Neural cell (in vitro differentiated cells): ENCODE measurements at regions not wholly inside any gene's neighbourhood (a gene's known extent, or its start where the extent isn't known, plus 50 kb on each side); places are given as distances from the start of the nearest gene placed in this dataset.

Source experiments
- H2AFZ ChIP-seq: fragments of 200-600, 300-800 bp; sonication (generic), shearing (Covaris generic); 2 replicates; pipeline ENCODE4 v1.6.0; 2014; ENCODE audit warnings: low read depth, mild to moderate bottlenecking, antibody characterized with exemption, low read length, moderate library complexity
- H3F3A ChIP-seq: fragments of 200-600 bp; shearing (Covaris generic); 2 replicates; pipeline ENCODE4 v1.6.1; 2016; ENCODE audit warnings: mild to moderate bottlenecking, moderate library complexity, mixed read lengths, antibody characterized with exemption, low read length; ENCODE audit not compliant: insufficient read depth, poor library complexity, severe bottlenecking
- H3K27ac ChIP-seq: fragments of 200-600, 300-800 bp; sonication (generic), shearing (Covaris generic); 2 replicates; pipeline ENCODE4 v1.5.1; 2014; ENCODE audit warnings: mild to moderate bottlenecking, low read length, moderate library complexity
- H3K27me3 ChIP-seq: fragments of 300-800, 200-600 bp; sonication (generic), shearing (Covaris generic); 2 replicates; pipeline ENCODE4 v1.6.0; 2014; ENCODE audit warnings: mild to moderate bottlenecking, low read depth, low read length, moderate library complexity; ENCODE audit not compliant: insufficient read depth
- H3K36me3 ChIP-seq: fragments of 300-800, 200-600 bp; sonication (generic), shearing (Covaris generic); 2 replicates; pipeline ENCODE4 v1.5.1; 2014; ENCODE audit warnings: mild to moderate bottlenecking, antibody characterized with exemption, low read length, moderate library complexity; ENCODE audit not compliant: insufficient read depth
- H3K4me2 ChIP-seq: fragments of 300-800, 200-600 bp; sonication (generic), shearing (Covaris generic); 2 replicates; pipeline ENCODE4 v1.6.0; 2014; ENCODE audit warnings: mild to moderate bottlenecking, low read length
- H3K4me3 ChIP-seq: fragments of 300-800, 200-600 bp; sonication (generic), shearing (Covaris generic); 2 replicates; pipeline ENCODE4 v1.5.1; 2014; ENCODE audit warnings: mild to moderate bottlenecking, low read length, moderate library complexity
- H3K79me2 ChIP-seq: fragments of 200-600 bp; shearing (Covaris generic); replicated peaks from 2 replicates; pipeline ENCODE4 v1.6.0; 2014; ENCODE audit warnings: mild to moderate bottlenecking, low read length, moderate library complexity; ENCODE audit not compliant: insufficient read depth
- H3K9ac ChIP-seq: fragments of 300-800, 200-600 bp; sonication (generic), shearing (Covaris generic); 2 replicates; pipeline ENCODE4 v1.6.1; 2016; ENCODE audit warnings: mild to moderate bottlenecking, low read length, mixed read lengths
- H3K9me2 ChIP-seq: fragments of 200-600 bp; shearing (Covaris generic); 2 replicates; pipeline ENCODE4 v1.6.1; 2016; ENCODE audit warnings: mild to moderate bottlenecking, low read length, mixed read lengths; ENCODE audit not compliant: insufficient read depth
- H3K9me3 ChIP-seq: fragments of 200-600, 300-800 bp; sonication (generic), shearing (Covaris generic); 2 replicates; pipeline ENCODE4 v1.6.1; 2016; ENCODE audit warnings: mild to moderate bottlenecking, mixed run types, low read length, moderate library complexity, mixed read lengths
- H4K20me1 ChIP-seq: fragments of 200-600 bp; shearing (Covaris generic); 2 replicates; pipeline ENCODE4 v1.6.1; 2016; ENCODE audit warnings: mild to moderate bottlenecking, mixed run types; ENCODE audit not compliant: insufficient read depth
- EP300 ChIP-seq: fragments of 450-650 bp; conservative IDR thresholded peaks from 2 replicates; pipeline ENCODE4 v1.6.1; 2014; ENCODE audit warnings: antibody characterized with exemption, mild to moderate bottlenecking, moderate library complexity; ENCODE audit not compliant: poor library complexity, severe bottlenecking
- EZH2 ChIP-seq: fragments of 200-600, 300-800 bp; shearing (Covaris generic), sonication (generic); IDR thresholded peaks from 2 replicates; pipeline ENCODE4 v1.6.1; 2014; ENCODE audit warnings: antibody characterized with exemption, low read length, borderline replicate concordance, mild to moderate bottlenecking; ENCODE audit not compliant: insufficient read depth, poor library complexity, severe bottlenecking
- MXI1 ChIP-seq: fragments of 450-650 bp; conservative IDR thresholded peaks from 2 replicates; pipeline ENCODE4 v1.6.1; 2014; ENCODE audit warnings: antibody characterized with exemption, mild to moderate bottlenecking; ENCODE audit not compliant: poor library complexity, severe bottlenecking
- POLR2AphosphoS5 ChIP-seq: IDR thresholded peaks from 2 replicates; pipeline ENCODE4 v1.6.1; 2012
- RAD21 ChIP-seq: fragments of 450-650 bp; conservative IDR thresholded peaks from 2 replicates; pipeline ENCODE4 v1.6.1; 2014; ENCODE audit warnings: antibody characterized with exemption, mild to moderate bottlenecking, moderate library complexity
- SMC3 ChIP-seq: fragments of 450-650 bp; conservative IDR thresholded peaks from 2 replicates; pipeline ENCODE4 v1.6.1; 2014; ENCODE audit warnings: antibody characterized with exemption, mild to moderate bottlenecking, moderate library complexity; ENCODE audit not compliant: poor library complexity
- TAF1 ChIP-seq: IDR thresholded peaks from 2 replicates; pipeline ENCODE4 v1.6.1; 2012; ENCODE audit warnings: low read depth
- TF ChIP-seq, protein P1 (sequence below): fragments of 450-650 bp; IDR thresholded peaks from 2 replicates; pipeline ENCODE4 v1.5.1; 2014; ENCODE audit warnings: antibody characterized with exemption, mild to moderate bottlenecking, moderate library complexity; ENCODE audit not compliant: poor library complexity, severe bottlenecking
- TF ChIP-seq, protein P2 (sequence below): IDR thresholded peaks from 2 replicates; pipeline ENCODE4 v1.6.1; 2012; ENCODE audit warnings: borderline replicate concordance

DNA sequence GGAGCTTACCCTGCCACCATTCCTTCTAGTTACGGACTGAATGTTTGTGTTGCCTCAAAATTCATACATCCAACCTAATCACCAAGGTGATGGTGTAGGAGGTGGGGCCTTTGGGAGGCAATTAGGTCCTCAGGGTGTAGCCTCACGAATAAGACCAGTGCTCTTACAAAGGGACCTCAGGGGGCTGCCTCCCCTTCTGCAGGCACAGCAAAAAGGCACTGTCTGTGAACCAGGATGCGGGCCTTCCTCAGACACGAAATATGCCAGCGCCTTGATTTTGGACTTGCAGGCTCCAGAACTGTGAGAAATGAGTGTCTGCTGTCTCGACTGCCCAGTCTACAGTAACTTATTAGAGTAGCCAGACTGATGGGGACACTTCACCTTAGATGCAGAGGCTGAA lies 150.4 kb upstream of the HDAC4 start:
- Histone ChIP-seq H3K27me3 (no peaks in the 10 kb centered on the region), H3K4me2 (no peak overlapping the region), H3K9me2 (no peaks in the 10 kb centered on the region), H3K9ac (no peak overlapping the region), H3K36me3 (no peaks in the 10 kb centered on the region), H3K79me2 (no peaks in the 10 kb centered on the region), H4K20me1 (no peaks in the 10 kb centered on the region), H3K4me3 (no peak overlapping the region), H3F3A (no peaks in the 10 kb centered on the region), H3K9me3 (no peaks in the 10 kb centered on the region), H2AFZ (no peak overlapping the region), H3K27ac (no peak overlapping the region)
- TF ChIP-seq MXI1 = no peak

DNA sequence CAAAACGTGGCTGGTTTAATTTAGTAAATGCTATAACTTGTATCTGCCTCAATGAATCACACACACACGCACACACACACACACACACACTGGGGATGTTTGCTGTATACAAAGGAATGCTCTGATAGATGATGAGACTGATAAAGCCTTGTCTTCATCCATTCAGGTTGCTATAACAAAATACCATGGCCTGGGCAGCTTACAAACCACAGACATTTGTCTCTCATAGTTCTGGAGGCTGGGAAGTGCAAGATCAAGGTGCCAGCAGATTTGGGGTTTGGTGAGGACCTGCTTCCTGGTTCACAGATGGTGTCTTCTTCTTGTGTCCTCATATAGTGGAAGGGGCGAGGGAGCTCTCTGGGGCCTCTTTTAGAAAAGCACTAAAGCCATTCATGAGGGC lies 149.5 kb upstream of the HDAC4 start:
- Histone ChIP-seq H3K9ac (no peak overlapping the region), H4K20me1 (no peaks in the 10 kb centered on the region), H3K9me2 (no peaks in the 10 kb centered on the region), H3K4me2 (no peak overlapping the region), H3F3A (no peaks in the 10 kb centered on the region), H3K27ac (no peak overlapping the region), H3K36me3 (no peaks in the 10 kb centered on the region), H3K27me3 (no peaks in the 10 kb centered on the region), H2AFZ (no peak overlapping the region), H3K9me3 (no peaks in the 10 kb centered on the region), H3K79me2 (no peaks in the 10 kb centered on the region), H3K4me3 (no peak overlapping the region)
- TF ChIP-seq EZH2 (no peak), RAD21 (no peak), EP300 (no peak), MXI1 (no peak), POLR2AphosphoS5 (no peak)

DNA sequence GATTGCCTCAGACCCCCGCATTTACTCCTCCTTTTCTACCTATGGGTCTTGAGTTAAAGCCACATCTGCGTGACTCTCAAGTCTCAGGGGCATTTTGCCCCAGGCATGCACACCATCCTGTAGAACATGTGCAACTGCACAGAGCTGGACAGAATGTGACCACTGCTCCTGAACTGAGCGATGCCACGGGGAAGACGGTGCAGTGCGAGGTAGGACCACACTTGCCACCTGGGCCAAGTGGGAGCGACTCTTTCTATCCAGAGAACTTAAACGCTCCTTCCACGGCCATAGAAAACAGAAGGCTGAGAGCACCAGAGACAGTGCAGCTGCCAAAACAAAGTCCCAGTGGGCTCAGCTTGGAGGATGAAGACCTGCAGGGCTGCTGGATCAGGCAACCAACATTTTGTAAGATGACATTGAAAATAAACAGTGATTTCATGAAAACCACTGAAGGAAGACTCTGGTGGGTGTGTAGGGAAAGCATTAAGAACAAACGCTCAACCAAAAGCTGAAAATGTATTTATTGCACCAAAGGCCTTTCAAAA lies 149.0 kb upstream of the HDAC4 start:
- TF ChIP-seq EP300 (no peak), EZH2 (no peak), TAF1 (no peak), SMC3 (no peak), RAD21 (no peak), POLR2AphosphoS5 (no peak), MXI1 (no peak)
- TF ChIP-seq, protein P1, sequence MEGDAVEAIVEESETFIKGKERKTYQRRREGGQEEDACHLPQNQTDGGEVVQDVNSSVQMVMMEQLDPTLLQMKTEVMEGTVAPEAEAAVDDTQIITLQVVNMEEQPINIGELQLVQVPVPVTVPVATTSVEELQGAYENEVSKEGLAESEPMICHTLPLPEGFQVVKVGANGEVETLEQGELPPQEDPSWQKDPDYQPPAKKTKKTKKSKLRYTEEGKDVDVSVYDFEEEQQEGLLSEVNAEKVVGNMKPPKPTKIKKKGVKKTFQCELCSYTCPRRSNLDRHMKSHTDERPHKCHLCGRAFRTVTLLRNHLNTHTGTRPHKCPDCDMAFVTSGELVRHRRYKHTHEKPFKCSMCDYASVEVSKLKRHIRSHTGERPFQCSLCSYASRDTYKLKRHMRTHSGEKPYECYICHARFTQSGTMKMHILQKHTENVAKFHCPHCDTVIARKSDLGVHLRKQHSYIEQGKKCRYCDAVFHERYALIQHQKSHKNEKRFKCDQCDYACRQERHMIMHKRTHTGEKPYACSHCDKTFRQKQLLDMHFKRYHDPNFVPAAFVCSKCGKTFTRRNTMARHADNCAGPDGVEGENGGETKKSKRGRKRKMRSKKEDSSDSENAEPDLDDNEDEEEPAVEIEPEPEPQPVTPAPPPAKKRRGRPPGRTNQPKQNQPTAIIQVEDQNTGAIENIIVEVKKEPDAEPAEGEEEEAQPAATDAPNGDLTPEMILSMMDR = no peak
- TF ChIP-seq, protein P2, sequence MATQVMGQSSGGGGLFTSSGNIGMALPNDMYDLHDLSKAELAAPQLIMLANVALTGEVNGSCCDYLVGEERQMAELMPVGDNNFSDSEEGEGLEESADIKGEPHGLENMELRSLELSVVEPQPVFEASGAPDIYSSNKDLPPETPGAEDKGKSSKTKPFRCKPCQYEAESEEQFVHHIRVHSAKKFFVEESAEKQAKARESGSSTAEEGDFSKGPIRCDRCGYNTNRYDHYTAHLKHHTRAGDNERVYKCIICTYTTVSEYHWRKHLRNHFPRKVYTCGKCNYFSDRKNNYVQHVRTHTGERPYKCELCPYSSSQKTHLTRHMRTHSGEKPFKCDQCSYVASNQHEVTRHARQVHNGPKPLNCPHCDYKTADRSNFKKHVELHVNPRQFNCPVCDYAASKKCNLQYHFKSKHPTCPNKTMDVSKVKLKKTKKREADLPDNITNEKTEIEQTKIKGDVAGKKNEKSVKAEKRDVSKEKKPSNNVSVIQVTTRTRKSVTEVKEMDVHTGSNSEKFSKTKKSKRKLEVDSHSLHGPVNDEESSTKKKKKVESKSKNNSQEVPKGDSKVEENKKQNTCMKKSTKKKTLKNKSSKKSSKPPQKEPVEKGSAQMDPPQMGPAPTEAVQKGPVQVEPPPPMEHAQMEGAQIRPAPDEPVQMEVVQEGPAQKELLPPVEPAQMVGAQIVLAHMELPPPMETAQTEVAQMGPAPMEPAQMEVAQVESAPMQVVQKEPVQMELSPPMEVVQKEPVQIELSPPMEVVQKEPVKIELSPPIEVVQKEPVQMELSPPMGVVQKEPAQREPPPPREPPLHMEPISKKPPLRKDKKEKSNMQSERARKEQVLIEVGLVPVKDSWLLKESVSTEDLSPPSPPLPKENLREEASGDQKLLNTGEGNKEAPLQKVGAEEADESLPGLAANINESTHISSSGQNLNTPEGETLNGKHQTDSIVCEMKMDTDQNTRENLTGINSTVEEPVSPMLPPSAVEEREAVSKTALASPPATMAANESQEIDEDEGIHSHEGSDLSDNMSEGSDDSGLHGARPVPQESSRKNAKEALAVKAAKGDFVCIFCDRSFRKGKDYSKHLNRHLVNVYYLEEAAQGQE = no peak
- no peaks in the 10 kb centered on the region for H4K20me1 ChIP-seq
- H3K9me2 ChIP-seq = no peaks in the 10 kb centered on the region
- H3K4me2 ChIP-seq = no peak overlapping the region
- H3K27ac ChIP-seq = no peak overlapping the region
- no peak overlapping the region for H3K4me3 ChIP-seq
- H3F3A ChIP-seq = no peaks in the 10 kb centered on the region
- H3K9me3 ChIP-seq = no peaks in the 10 kb centered on the region
- no peaks in the 10 kb centered on the region for H3K27me3 ChIP-seq
- H2AFZ ChIP-seq = no peak overlapping the region
- H3K36me3 ChIP-seq = no peaks in the 10 kb centered on the region
- no peaks in the 10 kb centered on the region for H3K79me2 ChIP-seq
- no peak overlapping the region for H3K9ac ChIP-seq
